DND-41 (cell line): ENCODE measurements at regions not wholly inside any gene's neighbourhood (a gene's known extent, or its start where the extent isn't known, plus 50 kb on each side); places are given as distances from the start of the nearest gene placed in this dataset.

Experiments used
- CTCF ChIP-seq: IDR thresholded peaks from 2 replicates; pipeline ENCODE4 v1.5.1; 2012; ENCODE audit warnings: borderline replicate concordance, low read length, moderate library complexity, mild to moderate bottlenecking; ENCODE audit not compliant: poor library complexity, severe bottlenecking; ENCODE audit errors: extremely low read depth
- EZH2 ChIP-seq: IDR thresholded peaks from 3 replicates; pipeline ENCODE4 v1.6.1; 2012; ENCODE audit warnings: borderline replicate concordance, low read depth, mild to moderate bottlenecking, moderate library complexity, low read length, inconsistent platforms; ENCODE audit not compliant: severe bottlenecking

DNA sequence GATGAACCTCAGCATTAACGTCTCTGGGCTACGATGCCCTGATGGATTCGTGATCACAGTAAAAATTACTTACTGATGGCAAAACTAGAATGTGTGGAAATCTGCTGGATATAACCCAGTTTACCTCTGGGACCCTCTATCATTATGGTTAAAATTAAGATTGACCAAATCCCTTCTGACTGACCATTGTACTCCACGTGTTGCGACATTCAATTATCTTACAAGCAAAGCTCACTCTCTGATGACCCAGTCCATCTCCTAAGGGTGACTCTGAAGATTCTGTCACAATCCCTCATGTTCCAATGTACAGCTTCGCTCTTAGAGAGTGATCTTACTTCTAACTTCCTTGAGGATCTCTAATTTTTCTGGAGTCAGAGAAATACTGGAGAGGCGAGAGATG lies 288.5 kb upstream of the RUNX1 start:
- TF ChIP-seq EZH2: no peak
- TF ChIP-seq CTCF: no peak
